ENCODE measurements at regions not wholly inside any gene's neighbourhood (a gene's known extent, or its start where the extent isn't known, plus 50 kb on each side); places are given as distances from the start of the nearest gene placed in this dataset.

- no CpG with 5 or more reads among the region's 9 CpGs for WGBS (ENCODE audit: insufficient coverage)
- Histone ChIP-seq H3K4me1 (ENCODE audit: control insufficient read depth in 1 of 2, extremely low read depth in 1 of 2, insufficient read depth in 2 of 2, low read length in 2 of 2) (no peaks in the 10 kb centered on the region), H3K36me3 (ENCODE audit: control insufficient read depth in 2 of 2, extremely low read depth in 1 of 2, insufficient read depth in 1 of 2, low read length in 1 of 2) (no peaks in the 10 kb centered on the region), H3K9me3 (no peaks in the 10 kb centered on the region), H3K27me3 (replicated peaks in 1 of 2; ENCODE audit: control insufficient read depth in 2 of 2, extremely low read depth in 1 of 2, insufficient read depth in 2 of 2, low read length in 1 of 2) (no peaks in the 10 kb centered on the region), H3K4me3 (ENCODE audit: control insufficient read depth in 1 of 2, extremely low read depth in 1 of 2, low read length in 1 of 2) (no peak overlapping the region), H3K27ac (ENCODE audit: low read length) (no peak overlapping the region)
- H3K27ac Mint-ChIP-seq, result no peak overlapping the region
- ChIA-PET POLR2A (interaction anchor here in 1 of 2 donors (0.6 kb wide), 1 partner anchor 9 kb away, joined by 3 read pairs; no protein-coding TSS in a partner anchor), CTCF (no interaction called here)
- no peak for DNase-seq
- no peaks in the 10 kb centered on the region for H3K4me1 Mint-ChIP-seq
- no peak overlapping the region for H3K4me3 Mint-ChIP-seq
- H3K9me3 Mint-ChIP-seq, result no peaks in the 10 kb centered on the region
- no peaks in the 10 kb centered on the region for H3K36me3 Mint-ChIP-seq
- H3K27me3 Mint-ChIP-seq, result peaks cover 2 to 3% of the 10 kb centered on the region in 2 donors
- no peak for ATAC-seq (replicated peaks in 1 of 4)
Measured at GRCh38 chr1:221239792-221240191, 360.5 kb downstream of the HLX start.

DNA sequence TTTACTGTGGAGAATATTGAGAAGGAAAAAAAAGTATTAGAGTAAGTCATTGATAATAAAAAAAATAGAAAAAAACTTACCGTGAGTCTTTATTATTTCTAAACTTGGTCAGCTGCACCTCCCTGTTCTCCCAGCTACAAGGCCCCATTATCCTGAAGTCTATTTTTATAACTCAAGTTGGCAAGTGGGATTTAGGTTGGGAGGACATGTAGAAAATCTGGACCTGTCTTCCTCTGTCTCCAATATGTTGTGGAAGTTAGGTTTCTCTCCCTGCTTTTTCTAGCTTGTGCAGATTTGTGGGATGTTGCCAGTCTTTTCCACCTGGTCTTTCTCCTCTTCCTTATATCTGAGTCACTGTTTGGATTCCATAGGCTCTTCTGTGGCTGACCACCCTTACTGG, 361.4 kb downstream of the HLX start:
- no peaks in the 10 kb centered on the region for H3K36me3 ChIP-seq (ENCODE audit: control insufficient read depth in 2 of 2, extremely low read depth in 1 of 2, insufficient read depth in 1 of 2, low read length in 1 of 2)
- H3K27ac ChIP-seq (ENCODE audit: low read length), result no peak overlapping the region
- H3K9me3 Mint-ChIP-seq, result no peaks in the 10 kb centered on the region
- WGBS (ENCODE audit: insufficient coverage), result no CpG with 5 or more reads among the region's 1 CpG
- no peaks in the 10 kb centered on the region for H3K36me3 Mint-ChIP-seq
- no peak for ATAC-seq (replicated peaks in 1 of 4)
- H3K4me3 Mint-ChIP-seq, result no peak overlapping the region
- H3K27ac Mint-ChIP-seq, result no peak overlapping the region
- H3K27me3 ChIP-seq (replicated peaks in 1 of 2; ENCODE audit: control insufficient read depth in 2 of 2, extremely low read depth in 1 of 2, insufficient read depth in 2 of 2, low read length in 1 of 2), result no peaks in the 10 kb centered on the region
- H3K9me3 ChIP-seq, result no peaks in the 10 kb centered on the region
- no peaks in the 10 kb centered on the region for H3K4me1 Mint-ChIP-seq
- ChIA-PET CTCF (no interaction called here), POLR2A (no interaction called here)
- H3K4me3 ChIP-seq (ENCODE audit: control insufficient read depth in 1 of 2, extremely low read depth in 1 of 2, low read length in 1 of 2), result no peak overlapping the region
- no peak for DNase-seq
- H3K27me3 Mint-ChIP-seq, result peaks cover 4 to 7% of the 10 kb centered on the region in 2 donors
- H3K4me1 ChIP-seq (ENCODE audit: control insufficient read depth in 1 of 2, extremely low read depth in 1 of 2, insufficient read depth in 2 of 2, low read length in 2 of 2), result no peaks in the 10 kb centered on the region

- H3K9me3 Mint-ChIP-seq, result no peaks in the 10 kb centered on the region
- Histone ChIP-seq H3K4me1 (ENCODE audit: control insufficient read depth in 1 of 2, extremely low read depth in 1 of 2, insufficient read depth in 2 of 2, low read length in 2 of 2) (no peaks in the 10 kb centered on the region), H3K9me3 (no peaks in the 10 kb centered on the region), H3K27me3 (replicated peaks in 1 of 2; ENCODE audit: control insufficient read depth in 2 of 2, extremely low read depth in 1 of 2, insufficient read depth in 2 of 2, low read length in 1 of 2) (no peaks in the 10 kb centered on the region), H3K36me3 (ENCODE audit: control insufficient read depth in 2 of 2, extremely low read depth in 1 of 2, insufficient read depth in 1 of 2, low read length in 1 of 2) (no peaks in the 10 kb centered on the region), H3K4me3 (ENCODE audit: control insufficient read depth in 1 of 2, extremely low read depth in 1 of 2, low read length in 1 of 2) (no peak overlapping the region), H3K27ac (ENCODE audit: low read length) (no peak overlapping the region)
- POLR2A ChIA-PET, result no interaction called here
- no peak for DNase-seq
- H3K36me3 Mint-ChIP-seq, result no peaks in the 10 kb centered on the region
- no CpG with 5 or more reads among the region's 1 CpG for WGBS (ENCODE audit: insufficient coverage)
- H3K27ac Mint-ChIP-seq, result no peak overlapping the region
- H3K4me3 Mint-ChIP-seq, result no peak overlapping the region
- CTCF ChIA-PET, result no interaction called here
- H3K27me3 Mint-ChIP-seq, result peaks cover 4 to 7% of the 10 kb centered on the region in 2 donors
- H3K4me1 Mint-ChIP-seq, result no peaks in the 10 kb centered on the region
- no peak for ATAC-seq (replicated peaks in 1 of 4)
Measured at GRCh38 chr1:221241157-221241556, 361.9 kb downstream of the HLX start.

GRCh38 chr1:221241592-221241991, 362.3 kb downstream of the HLX start:
- Mint-ChIP-seq H3K4me1 (no peaks in the 10 kb centered on the region), H3K36me3 (no peaks in the 10 kb centered on the region), H3K27me3 (peaks cover 4 to 7% of the 10 kb centered on the region in 2 donors), H3K27ac (no peak overlapping the region), H3K9me3 (no peaks in the 10 kb centered on the region), H3K4me3 (no peak overlapping the region)
- no peak overlapping the region for H3K27ac ChIP-seq (ENCODE audit: low read length)
- no peaks in the 10 kb centered on the region for H3K4me1 ChIP-seq (ENCODE audit: control insufficient read depth in 1 of 2, extremely low read depth in 1 of 2, insufficient read depth in 2 of 2, low read length in 2 of 2)
- H3K4me3 ChIP-seq (ENCODE audit: control insufficient read depth in 1 of 2, extremely low read depth in 1 of 2, low read length in 1 of 2), result no peak overlapping the region
- ATAC-seq (replicated peaks in 1 of 4) (no peak), DNase-seq (no peak)
- WGBS (ENCODE audit: insufficient coverage), result no CpG with 5 or more reads among the region's 2 CpGs
- H3K9me3 ChIP-seq, result no peaks in the 10 kb centered on the region
- CTCF ChIA-PET, result no interaction called here
- H3K27me3 ChIP-seq (replicated peaks in 1 of 2; ENCODE audit: control insufficient read depth in 2 of 2, extremely low read depth in 1 of 2, insufficient read depth in 2 of 2, low read length in 1 of 2), result no peaks in the 10 kb centered on the region
- POLR2A ChIA-PET, result no interaction called here
- no peaks in the 10 kb centered on the region for H3K36me3 ChIP-seq (ENCODE audit: control insufficient read depth in 2 of 2, extremely low read depth in 1 of 2, insufficient read depth in 1 of 2, low read length in 1 of 2)

GRCh38 chr1:221246067-221246466, 366.8 kb downstream of the HLX start:
- Histone ChIP-seq H3K36me3 (ENCODE audit: control insufficient read depth in 2 of 2, extremely low read depth in 1 of 2, insufficient read depth in 1 of 2, low read length in 1 of 2) (no peaks in the 10 kb centered on the region), H3K4me3 (ENCODE audit: control insufficient read depth in 1 of 2, extremely low read depth in 1 of 2, low read length in 1 of 2) (no peak overlapping the region), H3K27ac (ENCODE audit: low read length) (no peak overlapping the region), H3K27me3 (replicated peaks in 1 of 2; ENCODE audit: control insufficient read depth in 2 of 2, extremely low read depth in 1 of 2, insufficient read depth in 2 of 2, low read length in 1 of 2) (no peaks in the 10 kb centered on the region), H3K9me3 (no peaks in the 10 kb centered on the region), H3K4me1 (ENCODE audit: control insufficient read depth in 1 of 2, extremely low read depth in 1 of 2, insufficient read depth in 2 of 2, low read length in 2 of 2) (no peaks in the 10 kb centered on the region)
- CTCF ChIA-PET, result no interaction called here
- no peaks in the 10 kb centered on the region for H3K36me3 Mint-ChIP-seq
- H3K27ac Mint-ChIP-seq, result no peak overlapping the region
- no peaks in the 10 kb centered on the region for H3K9me3 Mint-ChIP-seq
- no peak overlapping the region for H3K4me3 Mint-ChIP-seq
- POLR2A ChIA-PET, result no interaction called here
- DNase-seq (no peak), ATAC-seq (replicated peaks in 1 of 4) (no peak)
- no CpG with 5 or more reads among the region's 2 CpGs for WGBS (ENCODE audit: insufficient coverage)
- peaks cover 8 to 11% of the 10 kb centered on the region in 2 donors for H3K27me3 Mint-ChIP-seq
- H3K4me1 Mint-ChIP-seq, result no peaks in the 10 kb centered on the region

- DNase-seq (no peak), ATAC-seq (replicated peaks in 1 of 4) (no peak)
- no CpG with 5 or more reads among the region's 4 CpGs for WGBS (ENCODE audit: insufficient coverage)
- ChIA-PET CTCF (no interaction called here), POLR2A (interaction anchor here in 1 of 2 donors (0.7 kb wide), 1 partner anchor 1347 kb away, joined by 3 read pairs; no protein-coding TSS in a partner anchor)
- H3K4me1 ChIP-seq (ENCODE audit: control insufficient read depth in 1 of 2, extremely low read depth in 1 of 2, insufficient read depth in 2 of 2, low read length in 2 of 2), result no peaks in the 10 kb centered on the region
- no peaks in the 10 kb centered on the region for H3K9me3 ChIP-seq
- H3K4me3 ChIP-seq (ENCODE audit: control insufficient read depth in 1 of 2, extremely low read depth in 1 of 2, low read length in 1 of 2), result no peak overlapping the region
- no peak overlapping the region for H3K27ac ChIP-seq (ENCODE audit: low read length)
- no peaks in the 10 kb centered on the region for H3K36me3 Mint-ChIP-seq
- H3K27me3 ChIP-seq (replicated peaks in 1 of 2; ENCODE audit: control insufficient read depth in 2 of 2, extremely low read depth in 1 of 2, insufficient read depth in 2 of 2, low read length in 1 of 2), result no peaks in the 10 kb centered on the region
- no peaks in the 10 kb centered on the region for H3K4me1 Mint-ChIP-seq
- no peaks in the 10 kb centered on the region for H3K9me3 Mint-ChIP-seq
- no peaks in the 10 kb centered on the region for H3K36me3 ChIP-seq (ENCODE audit: control insufficient read depth in 2 of 2, extremely low read depth in 1 of 2, insufficient read depth in 1 of 2, low read length in 1 of 2)
- H3K4me3 Mint-ChIP-seq, result no peak overlapping the region
- H3K27ac Mint-ChIP-seq, result no peak overlapping the region
- peaks cover 8 to 11% of the 10 kb centered on the region in 2 donors for H3K27me3 Mint-ChIP-seq
Measured at GRCh38 chr1:221246628-221247415, 367.6 kb downstream of the HLX start.

GRCh38 chr1:221251580-221251979, 372.3 kb downstream of the HLX start:
- WGBS (ENCODE audit: insufficient coverage), result no CpG with 5 or more reads among the region's 2 CpGs
- no peak overlapping the region for H3K27ac Mint-ChIP-seq
- CTCF ChIA-PET, result no interaction called here

More at GRCh38 chr1:221251580-221251979, 372.3 kb downstream of the HLX start:
- H3K4me3 Mint-ChIP-seq, result no peak overlapping the region
- no peaks in the 10 kb centered on the region for H3K4me1 Mint-ChIP-seq
- POLR2A ChIA-PET, result no interaction called here
- Histone ChIP-seq H3K27ac (ENCODE audit: low read length) (no peak overlapping the region), H3K27me3 (replicated peaks in 1 of 2; ENCODE audit: control insufficient read depth in 2 of 2, extremely low read depth in 1 of 2, insufficient read depth in 2 of 2, low read length in 1 of 2) (no peaks in the 10 kb centered on the region), H3K4me1 (ENCODE audit: control insufficient read depth in 1 of 2, extremely low read depth in 1 of 2, insufficient read depth in 2 of 2, low read length in 2 of 2) (no peaks in the 10 kb centered on the region), H3K4me3 (ENCODE audit: control insufficient read depth in 1 of 2, extremely low read depth in 1 of 2, low read length in 1 of 2) (no peak overlapping the region), H3K9me3 (no peaks in the 10 kb centered on the region), H3K36me3 (ENCODE audit: control insufficient read depth in 2 of 2, extremely low read depth in 1 of 2, insufficient read depth in 1 of 2, low read length in 1 of 2) (no peaks in the 10 kb centered on the region)
- DNase-seq (no peak), ATAC-seq (replicated peaks in 1 of 4) (no peak)
- peaks cover 4% of the 10 kb centered on the region in 2 donors for H3K27me3 Mint-ChIP-seq
- no peaks in the 10 kb centered on the region for H3K9me3 Mint-ChIP-seq
- no peaks in the 10 kb centered on the region for H3K36me3 Mint-ChIP-seq
